ENCODE measurements at regions not wholly inside any gene's neighbourhood (a gene's known extent, or its start where the extent isn't known, plus 50 kb on each side); places are given as distances from the start of the nearest gene placed in this dataset.

GRCh38 chr19:28846094-28846812 lies 366.7 kb downstream of the UQCRFS1 start:
- TF ChIP-seq CTCF (IDR thresholded peaks at IDR 0.05), result no peak
- TF ChIP-seq SP1 (CRISPR knock-in tag; conservative IDR thresholded peaks at IDR 0.05), result no peak
- TF ChIP-seq KAT7 (CRISPR knock-in tag; IDR thresholded peaks at IDR 0.05; ENCODE audit: borderline replicate concordance), result no peak
- no peak for TF ChIP-seq ETV6 (CRISPR knock-in tag; IDR thresholded peaks at IDR 0.05)
- TF ChIP-seq E2F4 (CRISPR knock-in tag; IDR thresholded peaks at IDR 0.05; ENCODE audit: borderline replicate concordance, low read depth), result no peak
- no peak for TF ChIP-seq PRDM15 (CRISPR knock-in tag; IDR thresholded peaks at IDR 0.05)
- TF ChIP-seq ZNF396 (CRISPR knock-in tag; IDR thresholded peaks at IDR 0.05; ENCODE audit: borderline replicate concordance), result no peak
- no peak for TF ChIP-seq NFYB (CRISPR knock-in tag; conservative IDR thresholded peaks at IDR 0.05; ENCODE audit: low read depth)
- no peak for TF ChIP-seq USF2 (CRISPR knock-in tag; IDR thresholded peaks at IDR 0.05)

Data from WTC11 (cell line).